HG03558 (cell line): ENCODE measurements at regions not wholly inside any gene's neighbourhood (a gene's known extent, or its start where the extent isn't known, plus 50 kb on each side); places are given as distances from the start of the nearest gene placed in this dataset.
"Not testable (repeated sequence)": the region's sequence is repeated elsewhere in the genome, so short reads cannot be mapped to it uniquely, and the experiment has no call there.

ENCODE experiments used
- ATAC-seq: cut with Tn5 transposase; IDR thresholded peaks from one replicate; pipeline ENCODE4 v1.9.1; 2021; ENCODE audit warnings: moderate number of reproducible peaks; ENCODE audit not compliant: unreplicated experiment; ENCODE audit errors: extremely low read depth

GRCh38 chr3:118102737-118103136 lies 931.9 kb downstream of the IGSF11 start:
- no peak for ATAC-seq

DNA sequence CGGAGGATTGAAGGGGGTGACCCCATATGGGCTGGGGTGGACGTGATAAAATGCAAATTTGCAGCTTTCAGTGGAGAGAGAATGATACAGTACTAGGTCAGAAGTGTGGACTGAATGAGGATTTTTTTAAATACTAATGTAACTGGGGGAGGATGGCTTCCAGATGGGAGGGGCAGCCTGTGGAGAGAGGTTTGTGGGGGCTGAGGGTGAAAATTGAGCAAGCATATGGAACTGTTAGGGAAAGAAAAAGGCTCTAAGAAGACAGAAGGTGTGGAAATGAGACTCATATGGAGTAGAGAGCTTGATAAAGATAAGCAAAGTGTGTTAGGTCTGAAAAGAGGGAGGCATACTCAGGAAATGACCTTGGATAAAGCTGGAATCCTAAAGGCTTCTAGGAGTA lies 926.4 kb downstream of the IGSF11 start:
- ATAC-seq: no peak

DNA sequence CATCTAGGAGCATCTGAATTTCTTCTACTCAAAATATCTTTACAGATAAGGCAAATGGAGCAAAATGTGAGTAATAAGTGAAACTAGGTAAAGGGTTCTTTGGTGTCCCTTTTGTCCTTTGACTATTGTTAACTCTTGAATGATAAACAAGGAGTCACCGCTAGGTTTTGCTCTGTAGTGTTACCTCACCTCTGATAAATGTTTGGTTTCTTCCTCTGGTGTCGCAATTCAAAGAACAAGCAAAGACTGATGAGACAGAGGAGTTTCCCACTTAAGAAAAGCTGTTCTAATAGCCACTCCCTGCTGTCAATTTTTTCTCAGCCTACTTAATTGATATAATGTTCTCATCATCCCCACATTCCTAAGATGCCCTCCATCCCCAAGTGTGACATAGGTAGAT lies 925.9 kb downstream of the IGSF11 start:
- ATAC-seq: no peak

DNA sequence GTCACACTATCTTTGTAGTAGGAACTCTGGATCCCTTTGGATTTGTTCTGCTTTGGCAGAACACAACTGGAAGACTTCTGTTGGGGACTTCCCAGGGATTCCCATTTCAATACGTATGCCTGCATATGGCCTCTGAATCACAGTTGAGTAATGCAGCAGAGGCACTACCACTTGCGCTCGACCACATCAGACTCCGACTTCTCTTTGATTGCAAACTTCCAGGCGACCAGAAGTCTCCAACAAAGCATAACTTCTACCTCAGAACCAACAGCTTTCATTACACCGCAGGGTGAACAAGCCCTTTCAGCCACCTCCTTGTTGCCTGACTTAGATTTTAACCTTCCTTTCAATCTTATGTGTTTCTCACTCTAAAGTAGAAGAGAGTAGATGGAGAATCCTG lies 924.4 kb downstream of the IGSF11 start:
- no peak for ATAC-seq

GRCh38 chr3:118116991-118117390 lies 917.7 kb downstream of the IGSF11 start:
- ATAC-seq: no peak

GRCh38 chr3:118126751-118127150 lies 907.9 kb downstream of the IGSF11 start:
- no peak for ATAC-seq

DNA sequence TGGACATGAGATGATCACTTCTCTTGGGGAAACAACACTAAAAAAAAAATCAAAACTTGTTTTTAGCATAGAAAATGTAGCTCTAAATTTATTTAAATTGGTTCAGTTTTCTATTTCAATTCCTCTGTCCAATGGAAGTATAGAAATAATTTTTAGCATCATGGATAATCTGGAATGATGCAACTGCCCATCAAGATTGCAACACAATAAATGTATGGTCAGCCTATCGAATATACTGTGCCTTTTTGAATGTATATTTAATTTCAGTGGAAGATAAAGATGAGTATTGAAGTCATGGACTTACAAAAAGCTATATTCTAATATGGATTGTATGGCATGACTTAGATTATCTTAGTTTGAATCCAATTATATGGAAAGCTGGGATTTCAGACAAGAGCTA lies 906.7 kb downstream of the IGSF11 start:
- ATAC-seq: no peak

- no peak for ATAC-seq
Observed at GRCh38 chr3:118128886-118129285, 905.8 kb downstream of the IGSF11 start.

- ATAC-seq: no peak
Observed at GRCh38 chr3:118137778-118138177, 896.9 kb downstream of the IGSF11 start.

GRCh38 chr3:118144919-118145318 lies 889.7 kb downstream of the IGSF11 start:
- no peak for ATAC-seq

DNA sequence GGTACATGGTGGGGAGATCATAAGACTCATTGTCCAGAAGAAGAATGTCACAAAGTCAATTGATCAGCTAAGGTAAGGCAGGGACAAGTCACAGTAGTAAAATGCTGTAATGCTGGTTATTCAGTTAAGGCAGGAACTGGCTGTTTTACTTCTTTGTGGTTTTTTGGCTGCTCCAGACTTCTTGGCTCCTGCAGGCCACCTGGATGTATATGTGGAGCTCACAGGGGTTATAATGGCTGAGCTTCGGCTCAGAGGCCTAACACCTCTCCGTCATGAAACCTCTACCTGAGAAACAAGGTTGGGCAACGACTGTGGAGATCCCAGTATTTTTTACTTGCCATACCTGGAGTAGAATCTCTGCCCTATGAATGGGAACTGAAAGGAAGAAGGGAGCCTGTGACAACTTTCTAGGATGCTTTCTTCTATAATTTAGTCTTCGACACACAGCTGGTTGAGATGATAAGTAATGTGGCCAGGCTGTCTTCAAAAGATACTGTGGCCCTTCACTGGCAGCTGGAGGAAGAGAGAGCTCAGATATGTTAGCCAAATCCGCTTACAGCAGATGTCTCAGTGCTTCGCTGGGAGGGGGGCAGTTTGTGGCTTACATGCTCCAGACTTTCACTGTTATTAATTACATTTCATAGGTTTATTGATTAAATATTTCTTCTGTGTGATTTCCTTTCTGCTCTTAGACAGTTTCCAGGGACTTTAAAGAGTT lies 887.8 kb downstream of the IGSF11 start:
- ATAC-seq: no peak

DNA sequence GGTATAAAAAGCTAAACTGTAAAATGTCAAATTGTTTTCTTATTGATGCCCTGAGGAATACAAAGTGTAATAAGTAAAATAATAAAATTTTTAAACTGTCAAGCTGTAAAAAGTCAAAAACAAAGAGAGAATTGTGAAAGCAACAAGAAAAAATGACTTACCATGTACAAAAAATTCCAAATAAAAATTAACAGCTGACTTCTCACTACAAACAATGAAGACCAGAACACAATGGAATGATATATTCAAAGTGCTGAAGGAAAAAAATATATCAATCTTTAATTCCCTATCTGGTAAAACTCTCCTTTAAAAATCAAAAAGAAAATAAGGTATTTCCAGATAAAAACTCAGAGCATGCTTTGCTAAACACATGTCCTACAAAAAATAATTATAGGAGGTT lies 883.5 kb downstream of the IGSF11 start:
- no peak for ATAC-seq

- ATAC-seq: not testable (repeated sequence)
Observed at GRCh38 chr3:118162627-118163588, 871.7 kb downstream of the IGSF11 start.

GRCh38 chr3:118165413-118165812 lies 869.2 kb downstream of the IGSF11 start:
- no peak for ATAC-seq

DNA sequence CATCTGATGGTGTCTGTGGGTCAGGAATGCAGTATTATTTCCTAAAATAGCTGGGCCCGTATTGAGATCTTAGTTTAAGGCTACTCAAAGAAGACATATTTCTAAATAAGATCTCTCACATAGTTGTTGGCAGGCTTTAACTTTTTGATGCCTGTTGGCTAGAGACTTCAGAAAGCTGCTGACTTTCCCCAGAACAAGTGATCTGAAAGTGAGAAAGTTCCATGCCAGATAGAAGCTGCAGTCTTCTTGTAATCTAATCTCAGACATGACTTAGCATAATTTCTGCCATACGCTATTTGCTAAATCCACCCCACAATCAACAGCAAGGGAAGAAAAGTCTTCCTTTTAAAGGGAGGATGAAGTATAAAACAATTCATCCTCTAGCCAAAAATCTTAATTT lies 867.1 kb downstream of the IGSF11 start:
- ATAC-seq: no peak

GRCh38 chr3:118168175-118168574 lies 866.5 kb downstream of the IGSF11 start:
- no peak for ATAC-seq

DNA sequence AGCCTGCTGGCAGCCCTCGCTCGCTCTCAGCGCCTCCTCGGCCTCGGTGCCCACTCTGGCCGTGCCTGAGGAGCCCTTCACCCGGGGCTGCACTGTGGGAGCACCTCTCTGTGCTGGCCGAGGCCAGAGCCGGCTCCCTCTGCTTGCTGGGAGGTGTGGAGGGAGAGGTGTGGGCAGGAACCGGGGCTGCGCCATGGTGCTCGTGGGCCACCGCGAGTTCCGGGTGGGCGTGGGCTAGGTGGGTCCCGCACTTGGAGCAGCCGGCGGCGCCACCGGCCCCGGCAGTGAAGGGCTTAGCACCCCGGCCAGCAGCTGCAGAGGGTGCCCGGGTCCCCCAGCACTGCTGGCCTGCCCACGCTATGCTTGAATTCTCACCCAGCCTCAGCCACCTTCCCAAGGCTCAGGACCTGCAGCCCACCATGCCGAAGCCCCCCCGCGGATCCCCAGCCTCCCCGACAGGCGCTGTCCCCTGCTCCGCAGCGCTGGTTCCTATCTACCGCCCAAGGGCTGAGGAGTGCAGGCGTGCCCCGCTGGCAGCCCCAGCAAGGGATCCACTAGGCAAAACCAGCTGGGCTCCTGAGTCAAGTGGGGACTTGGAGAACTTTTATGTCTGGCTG lies 863.3 kb downstream of the IGSF11 start:
- ATAC-seq: no peak

DNA sequence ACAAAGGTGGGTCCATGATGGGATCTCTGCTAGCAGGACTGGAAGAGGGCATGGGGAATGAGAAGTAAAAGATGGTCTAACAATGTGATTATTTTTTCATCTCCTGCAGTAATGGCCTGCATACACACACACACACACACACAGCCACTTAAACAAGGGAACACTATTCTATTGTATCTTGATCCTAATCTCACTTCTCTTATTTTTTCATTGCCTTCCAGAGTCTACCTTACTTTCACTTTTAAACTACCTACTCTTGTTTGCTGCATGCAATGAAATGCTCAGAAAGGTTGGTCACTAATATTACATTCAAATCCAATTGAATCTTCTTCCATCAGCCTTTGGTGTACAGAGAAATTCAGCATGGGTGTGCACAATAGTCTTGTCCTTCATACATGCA lies 853.8 kb downstream of the IGSF11 start:
- ATAC-seq: no peak

GRCh38 chr3:118181274-118181673 lies 853.4 kb downstream of the IGSF11 start:
- no peak for ATAC-seq

DNA sequence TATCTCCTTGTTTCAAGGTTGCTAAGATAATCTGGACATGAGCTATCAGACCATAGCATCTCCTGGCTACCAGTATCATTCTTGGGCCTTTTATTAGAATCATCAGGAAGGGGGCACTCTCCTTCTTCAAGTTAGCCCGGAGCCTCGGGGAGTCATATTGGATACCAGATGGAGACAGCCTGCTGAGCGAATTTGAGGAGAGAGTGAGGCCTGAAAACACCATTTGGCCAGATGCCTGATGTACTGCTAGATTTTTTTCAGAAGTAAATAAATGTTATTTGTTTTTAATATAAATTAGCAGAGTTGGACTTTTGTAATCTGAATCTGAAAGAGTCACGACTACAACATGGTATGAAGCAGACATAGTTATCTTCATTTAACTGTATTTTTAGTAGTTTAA lies 848.6 kb downstream of the IGSF11 start:
- no peak for ATAC-seq

DNA sequence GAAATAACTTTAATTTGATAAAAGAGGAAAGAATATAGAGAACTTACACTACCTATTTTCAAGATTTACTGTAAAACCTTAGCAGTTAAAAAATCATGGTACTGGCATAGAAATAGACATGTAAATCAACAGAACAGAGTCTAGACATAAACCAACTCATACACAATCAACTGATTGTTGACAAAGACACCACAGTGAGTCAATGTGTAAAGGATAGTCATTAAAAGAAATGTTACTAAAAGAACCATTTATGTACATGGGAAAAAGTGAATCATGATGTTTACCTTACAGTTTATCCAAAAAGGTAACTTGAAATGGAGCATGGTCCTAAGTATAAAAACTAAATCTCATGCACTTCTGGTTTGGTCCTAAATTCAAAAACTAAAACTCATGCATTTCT lies 847.4 kb downstream of the IGSF11 start:
- ATAC-seq: no peak
